Activated naive CD4-positive, alpha-beta T cell treated with anti-CD3 and anti-CD28 coated beads for 36 hours (primary cell): ENCODE measurements at regions not wholly inside any gene's neighbourhood (a gene's known extent, or its start where the extent isn't known, plus 50 kb on each side); places are given as distances from the start of the nearest gene placed in this dataset.

ENCODE experiments used
- CTCF ChIA-PET: fragments of 350-600 bp; sonication (Branson Sonifier 250); formaldehyde crosslinking; loops from one replicate; lab custom pipeline; 2021; ENCODE audit warnings: antibody characterized with exemption; lab: Charles Lee
- DNase-seq: peaks from one replicate; pipeline ENCODE4 v3.0.0-alpha.2; 2020
- H3K27ac Mint-ChIP-seq: one replicate; pipeline ENCODE4 v1.8.0; 2021; ENCODE audit warnings: mild to moderate bottlenecking, mixed read lengths
- H3K27me3 Mint-ChIP-seq: one replicate; pipeline ENCODE4 v1.8.0; 2021; ENCODE audit warnings: low read depth, mixed read lengths
- H3K36me3 Mint-ChIP-seq: one replicate; pipeline ENCODE4 v1.8.0; 2021; ENCODE audit warnings: low read depth, mixed read lengths
- H3K4me1 Mint-ChIP-seq: one replicate; pipeline ENCODE4 v1.8.0; 2021; ENCODE audit warnings: low read depth, mixed read lengths
- H3K4me3 Mint-ChIP-seq: one replicate; pipeline ENCODE4 v1.8.0; 2021; ENCODE audit warnings: mild to moderate bottlenecking, moderate library complexity, mixed read lengths
- H3K9me3 Mint-ChIP-seq: one replicate; pipeline ENCODE4 v1.8.0; 2021; ENCODE audit warnings: mixed read lengths
- intact Hi-C: fragments of 100-400 bp; cut with micrococcal nuclease; formaldehyde crosslinking; loops from one replicate; pipeline ENCODE4 v1.15.1; 2023

DNA sequence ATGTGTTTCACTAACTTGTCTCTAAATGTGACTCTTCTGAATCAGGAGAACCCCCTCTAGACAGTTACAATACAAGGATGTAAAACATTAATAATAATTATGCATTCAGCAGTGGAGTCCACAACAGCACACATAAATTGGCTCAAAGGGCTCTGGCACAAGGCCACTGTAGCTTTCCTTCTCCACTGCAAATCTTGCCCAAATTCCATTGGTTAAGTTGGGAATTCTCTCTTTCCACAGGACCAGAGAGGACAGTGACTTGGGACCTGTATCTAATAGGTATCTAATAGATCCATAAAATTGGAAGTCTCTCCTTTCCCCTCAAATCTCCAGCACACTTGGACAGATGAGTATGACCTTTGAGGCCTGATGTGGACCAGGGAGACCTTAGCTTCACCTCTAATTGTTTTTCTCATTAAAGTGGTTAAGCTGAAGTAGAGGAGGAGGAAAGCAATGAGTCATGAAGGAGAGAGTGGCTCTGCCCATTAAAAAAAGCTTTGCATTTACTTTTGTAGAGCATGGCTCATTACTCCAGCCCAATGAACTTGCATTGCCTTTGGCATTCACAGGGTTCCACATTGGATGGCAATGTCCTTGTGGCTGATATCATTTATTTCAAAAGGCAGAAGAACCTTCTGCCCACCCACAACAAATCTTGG is 72.3 kb upstream of the SH3RF1 start:
- H3K27ac Mint-ChIP-seq: no peak overlapping the region
- no peaks in the 10 kb centered on the region for H3K36me3 Mint-ChIP-seq
- no peaks in the 10 kb centered on the region for H3K9me3 Mint-ChIP-seq
- H3K4me1 Mint-ChIP-seq: no peaks in the 10 kb centered on the region
- intact Hi-C loops: no loop called here
- CTCF ChIA-PET: no interaction called here
- no peak for DNase-seq
- no peak overlapping the region for H3K4me3 Mint-ChIP-seq
- H3K27me3 Mint-ChIP-seq: peaks cover 2% of the 10 kb centered on the region

DNA sequence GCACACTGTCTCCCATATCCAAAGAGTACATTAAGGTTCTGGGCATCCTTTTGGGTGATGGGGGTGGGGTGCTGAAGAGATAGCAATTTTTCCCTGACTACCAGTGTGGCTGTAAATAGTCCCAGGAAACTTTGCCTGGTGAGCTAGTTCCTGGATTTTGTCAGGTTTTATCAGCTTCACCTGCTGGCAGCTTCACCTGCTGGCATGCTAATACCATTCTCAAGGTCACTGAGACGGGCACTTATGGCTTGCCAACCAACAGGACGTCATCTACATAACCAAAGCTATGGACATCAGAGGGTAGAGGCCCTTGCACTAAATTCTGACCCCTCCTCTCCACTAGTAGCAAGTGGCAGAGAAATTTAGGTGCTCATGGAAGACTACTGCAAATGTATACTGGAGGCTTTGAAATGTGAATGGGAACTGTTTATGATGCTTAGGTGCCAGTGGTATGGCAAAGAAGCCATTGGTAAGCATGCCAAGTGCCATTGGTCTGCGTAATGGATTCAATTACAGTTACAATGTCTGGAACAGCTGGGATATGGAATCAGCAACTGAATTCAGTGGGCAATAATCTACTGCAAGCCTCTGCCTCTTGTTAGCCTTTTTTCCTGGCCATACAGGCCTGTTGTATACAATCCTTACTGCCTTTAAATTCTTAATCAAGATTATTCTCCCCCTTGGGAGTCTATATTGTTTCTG is 71.6 kb upstream of the SH3RF1 start:
- H3K27ac Mint-ChIP-seq: no peak overlapping the region
- CTCF ChIA-PET: interaction anchor here (0.6 kb wide), 1 partner anchor 326 kb away, joined by 5 read pairs; no protein-coding TSS in a partner anchor
- no peaks in the 10 kb centered on the region for H3K4me1 Mint-ChIP-seq
- no peak overlapping the region for H3K4me3 Mint-ChIP-seq
- peaks cover 2% of the 10 kb centered on the region for H3K27me3 Mint-ChIP-seq
- DNase-seq: no peak
- no peaks in the 10 kb centered on the region for H3K9me3 Mint-ChIP-seq
- intact Hi-C loops: no loop called here
- no peaks in the 10 kb centered on the region for H3K36me3 Mint-ChIP-seq

DNA sequence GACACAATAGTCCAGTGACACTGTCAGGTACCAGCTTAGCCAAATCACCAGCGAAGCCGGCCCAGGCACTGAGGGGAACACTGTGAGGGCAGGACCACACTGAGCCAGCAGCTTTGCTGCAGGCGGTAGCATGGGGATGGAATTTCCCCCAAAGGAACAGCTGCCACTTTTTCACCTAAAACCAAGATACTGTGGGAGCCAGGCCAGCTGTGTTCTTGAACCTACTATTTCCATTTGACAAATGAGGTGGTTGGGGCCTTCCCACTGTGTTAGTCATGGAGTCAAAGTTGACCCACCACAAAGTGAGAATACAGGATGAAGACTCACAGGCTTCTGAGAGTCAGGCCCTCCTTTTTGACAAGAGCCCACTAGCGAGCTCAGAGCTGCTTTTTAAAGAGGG is 70.7 kb upstream of the SH3RF1 start:
- intact Hi-C loops: no loop called here
- H3K36me3 Mint-ChIP-seq: no peaks in the 10 kb centered on the region
- CTCF ChIA-PET: interaction anchor here (0.6 kb wide), 1 partner anchor 325 kb away, joined by 5 read pairs; no protein-coding TSS in a partner anchor
- no peaks in the 10 kb centered on the region for H3K9me3 Mint-ChIP-seq
- H3K27ac Mint-ChIP-seq: no peak overlapping the region
- no peaks in the 10 kb centered on the region for H3K4me1 Mint-ChIP-seq
- DNase-seq: no peak
- no peak overlapping the region for H3K4me3 Mint-ChIP-seq
- peaks cover 2% of the 10 kb centered on the region for H3K27me3 Mint-ChIP-seq

DNA sequence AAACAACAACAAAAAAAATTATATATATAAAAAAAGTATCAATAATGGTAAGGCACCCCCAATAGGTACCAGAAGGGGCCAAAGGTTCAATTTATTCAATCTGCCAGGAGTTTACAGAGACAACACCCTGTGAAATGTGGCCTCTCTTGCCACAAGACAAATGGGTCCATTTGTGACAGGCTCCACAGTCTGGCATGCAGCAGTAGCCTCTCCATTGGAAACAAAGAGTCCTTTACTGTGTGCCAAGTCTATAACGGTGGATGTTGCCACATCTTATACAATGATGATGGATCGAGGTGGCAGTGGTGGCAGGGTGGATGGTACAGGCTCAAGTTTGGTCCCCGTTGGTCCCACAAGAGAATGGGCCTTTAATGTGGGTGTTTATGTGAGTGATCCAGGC is 70.1 kb upstream of the SH3RF1 start:
- Mint-ChIP-seq H3K4me3 (no peak overlapping the region), H3K27me3 (peaks cover 2% of the 10 kb centered on the region), H3K36me3 (no peaks in the 10 kb centered on the region), H3K4me1 (no peaks in the 10 kb centered on the region), H3K9me3 (no peaks in the 10 kb centered on the region), H3K27ac (no peak overlapping the region)
- CTCF ChIA-PET: no interaction called here
- intact Hi-C loops: no loop called here
- DNase-seq: no peak

DNA sequence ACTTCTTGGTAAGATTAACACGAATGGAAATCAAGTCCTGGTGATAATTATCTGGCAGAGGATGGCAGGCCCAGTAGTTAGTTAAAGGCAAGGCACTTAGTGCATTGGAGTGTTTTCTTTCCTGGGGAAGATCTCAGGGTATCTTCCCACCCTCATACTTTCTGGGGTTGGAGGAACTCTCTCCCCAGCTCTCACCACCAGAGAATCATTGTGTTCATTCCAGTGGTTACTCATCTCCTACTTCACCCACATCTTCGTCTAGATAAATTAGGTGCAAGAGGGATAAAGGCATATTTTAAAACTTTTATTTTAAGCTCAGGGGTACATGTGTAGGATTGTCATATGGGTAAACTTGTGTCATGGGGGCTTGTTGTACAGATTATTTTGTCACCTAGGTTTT is 67.5 kb upstream of the SH3RF1 start:
- DNase-seq: no peak
- Mint-ChIP-seq H3K9me3 (no peaks in the 10 kb centered on the region), H3K36me3 (no peaks in the 10 kb centered on the region), H3K4me1 (no peaks in the 10 kb centered on the region), H3K27me3 (no peaks in the 10 kb centered on the region), H3K27ac (no peak overlapping the region), H3K4me3 (no peak overlapping the region)
- intact Hi-C loops: no loop called here
- CTCF ChIA-PET: interaction anchor here (1.1 kb wide), 1 partner anchor 30 kb away, joined by 3 read pairs; no protein-coding TSS in a partner anchor

DNA sequence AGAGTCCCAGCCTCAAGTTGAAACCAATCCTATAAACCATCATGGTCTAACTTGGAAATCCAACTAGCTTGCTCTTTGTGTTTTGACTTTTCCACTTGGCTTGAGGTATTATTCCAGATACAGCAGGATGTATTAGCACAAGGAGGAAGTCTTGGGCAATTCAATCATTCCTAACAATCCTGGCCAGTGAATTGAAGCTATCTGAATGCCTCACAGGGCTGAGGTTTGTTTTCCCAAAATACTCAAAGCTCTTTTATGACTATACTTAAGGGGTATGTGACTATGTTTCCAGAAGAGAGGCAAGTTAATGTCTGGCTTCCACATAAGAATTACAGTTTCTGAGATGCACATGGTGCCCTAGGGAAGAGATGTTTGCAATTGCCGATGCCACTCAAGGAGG is 66.8 kb upstream of the SH3RF1 start:
- CTCF ChIA-PET: no interaction called here
- H3K27ac Mint-ChIP-seq: no peak overlapping the region
- no peaks in the 10 kb centered on the region for H3K36me3 Mint-ChIP-seq
- no peak for DNase-seq
- no peaks in the 10 kb centered on the region for H3K9me3 Mint-ChIP-seq
- intact Hi-C loops: no loop called here
- H3K27me3 Mint-ChIP-seq: no peaks in the 10 kb centered on the region
- H3K4me1 Mint-ChIP-seq: no peaks in the 10 kb centered on the region
- no peak overlapping the region for H3K4me3 Mint-ChIP-seq

DNA sequence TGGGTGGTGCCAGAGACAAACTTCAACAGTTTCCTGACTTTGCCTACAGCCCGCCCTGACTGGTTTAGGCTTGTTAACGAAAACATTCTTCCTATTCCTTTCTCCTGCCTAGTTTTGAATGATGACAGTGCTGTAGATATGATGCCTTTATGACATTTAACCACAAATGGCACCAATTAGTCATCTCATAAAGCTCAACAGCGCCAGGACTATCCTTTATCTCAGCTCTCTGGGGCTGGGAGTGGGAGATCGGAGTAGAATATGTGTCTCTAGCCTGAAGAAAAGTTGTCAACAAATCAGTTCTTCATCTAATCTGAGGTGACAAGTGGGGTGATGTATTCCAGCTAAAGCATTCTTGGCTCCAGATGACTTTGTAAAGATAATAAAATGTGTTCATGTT is 64.6 kb upstream of the SH3RF1 start:
- Mint-ChIP-seq H3K27ac (no peak overlapping the region), H3K9me3 (no peaks in the 10 kb centered on the region), H3K36me3 (no peaks in the 10 kb centered on the region), H3K4me1 (no peaks in the 10 kb centered on the region), H3K4me3 (no peak overlapping the region), H3K27me3 (no peaks in the 10 kb centered on the region)
- intact Hi-C loops: no loop called here
- CTCF ChIA-PET: no interaction called here
- DNase-seq: no peak

DNA sequence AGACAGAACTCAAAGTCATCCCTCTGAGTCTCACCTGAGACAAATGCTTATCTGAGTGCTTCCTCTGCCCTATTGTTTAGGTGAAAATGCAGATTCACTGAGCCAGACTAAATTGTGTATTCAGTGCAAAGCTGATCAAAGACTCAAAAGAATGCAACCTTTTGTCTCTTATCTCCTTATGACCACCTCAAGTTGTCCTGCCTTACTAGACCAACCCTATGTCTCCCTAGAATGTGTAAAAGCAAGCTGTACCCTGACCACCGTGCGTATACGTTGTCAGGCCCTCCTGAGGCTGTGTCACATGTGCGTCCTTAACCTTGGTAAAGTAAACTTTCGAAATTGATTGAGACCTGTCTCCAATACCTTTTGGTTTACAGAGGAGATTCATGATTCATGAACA is 63.6 kb upstream of the SH3RF1 start:
- Mint-ChIP-seq H3K4me1 (no peaks in the 10 kb centered on the region), H3K9me3 (peaks cover 2% of the 10 kb centered on the region)
- CTCF ChIA-PET: no interaction called here

DNA sequence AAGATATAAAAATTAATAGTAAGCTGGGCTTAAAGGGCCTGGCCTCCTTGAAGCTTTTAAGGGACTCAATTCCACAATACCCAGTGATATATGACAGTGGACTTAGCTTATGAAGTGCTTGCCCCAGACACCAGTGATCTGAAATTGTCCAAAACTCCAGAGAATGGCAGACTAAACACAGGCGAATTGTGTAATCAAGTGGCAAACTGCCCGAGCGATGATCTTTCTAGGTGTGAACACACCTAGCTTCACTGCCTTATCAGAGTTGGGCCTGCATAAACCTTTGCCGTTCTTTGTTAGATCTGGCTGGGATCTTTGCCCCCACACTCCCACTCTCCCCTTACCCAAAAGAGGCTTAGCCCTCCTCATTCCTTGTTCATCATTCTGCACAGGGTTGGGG is 62.5 kb upstream of the SH3RF1 start:
- peaks cover 2% of the 10 kb centered on the region for H3K9me3 Mint-ChIP-seq
- intact Hi-C loops: no loop called here
- H3K4me1 Mint-ChIP-seq: no peaks in the 10 kb centered on the region
- no peak overlapping the region for H3K27ac Mint-ChIP-seq
- H3K4me3 Mint-ChIP-seq: no peak overlapping the region
- H3K27me3 Mint-ChIP-seq: no peaks in the 10 kb centered on the region
- CTCF ChIA-PET: no interaction called here
- DNase-seq: no peak
- no peaks in the 10 kb centered on the region for H3K36me3 Mint-ChIP-seq

More for the DNA sequence above, 63.6 kb upstream of the SH3RF1 start:
- intact Hi-C loops: no loop called here
- Mint-ChIP-seq H3K27ac (no peak overlapping the region), H3K36me3 (no peaks in the 10 kb centered on the region), H3K27me3 (no peaks in the 10 kb centered on the region), H3K4me3 (no peak overlapping the region)
- DNase-seq: no peak

DNA sequence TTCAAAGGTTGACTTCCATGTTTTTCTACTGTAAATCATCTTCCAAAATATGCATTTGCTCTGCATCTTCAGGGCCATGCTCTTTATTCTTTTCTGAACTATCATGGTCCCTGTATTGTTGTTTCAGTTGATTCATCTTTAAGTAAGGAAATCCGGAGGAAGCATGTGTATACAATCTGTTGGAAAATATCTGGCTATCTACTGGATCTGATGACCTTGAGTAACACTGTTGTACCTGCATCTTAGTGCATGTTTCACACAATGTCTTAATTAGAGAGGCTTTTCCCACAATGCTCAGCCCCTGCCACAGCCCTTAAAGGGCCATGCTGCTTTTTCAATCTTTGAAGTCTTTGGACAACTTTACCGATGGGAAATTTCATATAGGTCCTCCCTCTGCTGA is 61.8 kb upstream of the SH3RF1 start:
- Mint-ChIP-seq H3K4me3 (no peak overlapping the region), H3K36me3 (no peaks in the 10 kb centered on the region), H3K9me3 (peaks cover 2% of the 10 kb centered on the region), H3K4me1 (no peaks in the 10 kb centered on the region), H3K27me3 (no peaks in the 10 kb centered on the region), H3K27ac (no peak overlapping the region)
- intact Hi-C loops: no loop called here
- CTCF ChIA-PET: no interaction called here
- no peak for DNase-seq

DNA sequence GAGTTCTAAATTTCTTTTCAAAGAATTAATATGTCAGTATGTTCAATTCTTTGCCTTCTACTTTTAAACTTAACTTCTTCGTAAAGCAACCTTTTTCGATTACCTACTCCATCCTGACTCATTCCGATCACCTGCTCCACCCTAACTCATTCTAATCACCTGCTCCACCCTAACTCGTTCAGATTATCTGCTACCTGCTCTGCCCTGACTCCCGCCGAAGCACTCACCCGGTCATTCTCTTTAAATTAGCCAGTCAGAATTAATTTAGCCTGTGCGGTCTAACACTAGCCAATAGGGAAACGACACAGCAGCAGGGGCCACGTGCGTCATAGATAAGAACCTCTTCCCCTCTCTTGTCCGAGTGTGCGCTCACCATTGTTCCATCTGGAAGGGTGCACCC is 60.1 kb upstream of the SH3RF1 start:
- intact Hi-C loops: no loop called here
- H3K27ac Mint-ChIP-seq: no peak overlapping the region

DNA sequence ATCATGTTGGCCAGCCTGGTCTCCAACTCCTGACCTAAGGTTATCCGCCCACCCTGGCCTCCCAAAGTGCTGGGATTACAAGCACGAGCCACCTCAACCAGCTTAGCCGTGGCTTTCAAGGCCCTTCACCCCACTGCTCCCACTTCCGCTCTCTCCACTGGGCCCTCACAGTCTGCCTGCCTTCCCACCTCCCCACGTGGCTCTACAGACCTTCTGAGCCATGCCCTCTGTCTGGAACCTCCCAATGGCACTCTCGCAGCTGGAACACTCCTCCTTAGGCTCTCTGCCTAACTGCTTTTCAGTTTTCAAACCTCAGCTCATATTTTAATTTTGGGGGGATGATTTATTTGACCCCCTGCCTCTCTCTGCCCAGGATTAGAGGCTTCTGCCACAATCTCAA is 59.3 kb upstream of the SH3RF1 start:
- Mint-ChIP-seq H3K4me1 (no peaks in the 10 kb centered on the region), H3K9me3 (peaks cover 2% of the 10 kb centered on the region), H3K27me3 (no peaks in the 10 kb centered on the region), H3K4me3 (no peak overlapping the region), H3K27ac (no peak overlapping the region), H3K36me3 (no peaks in the 10 kb centered on the region)
- CTCF ChIA-PET: no interaction called here
- intact Hi-C loops: no loop called here
- DNase-seq: no peak

More for the DNA sequence above, 60.1 kb upstream of the SH3RF1 start:
- H3K9me3 Mint-ChIP-seq: peaks cover 2% of the 10 kb centered on the region
- no peak overlapping the region for H3K4me3 Mint-ChIP-seq
- CTCF ChIA-PET: interaction anchor here (0.6 kb wide), 1 partner anchor 93 kb away, joined by 3 read pairs; no protein-coding TSS in a partner anchor
- H3K4me1 Mint-ChIP-seq: no peaks in the 10 kb centered on the region
- no peaks in the 10 kb centered on the region for H3K36me3 Mint-ChIP-seq
- no peaks in the 10 kb centered on the region for H3K27me3 Mint-ChIP-seq
- no peak for DNase-seq

DNA sequence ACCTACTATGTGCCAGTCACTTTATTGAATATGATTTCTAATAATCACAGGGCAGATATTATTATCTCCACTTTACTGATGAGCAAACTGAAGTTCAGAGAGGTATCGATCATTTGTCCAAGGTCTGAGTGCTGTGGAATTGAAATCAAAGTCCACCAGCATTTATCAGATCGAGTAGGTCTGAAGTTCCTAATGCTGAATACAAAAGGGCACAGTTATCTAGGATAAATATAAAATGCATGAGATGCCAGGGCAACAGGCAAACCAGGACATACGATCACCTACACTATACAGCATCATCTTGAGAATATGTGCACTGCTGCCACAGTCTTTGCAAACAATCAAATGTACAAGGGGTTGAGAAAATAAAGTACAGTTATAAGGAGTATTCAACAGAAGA is 57.2 kb upstream of the SH3RF1 start:
- DNase-seq: no peak
- Mint-ChIP-seq H3K4me1 (no peaks in the 10 kb centered on the region), H3K27me3 (no peaks in the 10 kb centered on the region), H3K4me3 (no peak overlapping the region), H3K9me3 (peaks cover 3% of the 10 kb centered on the region), H3K27ac (no peak overlapping the region), H3K36me3 (no peaks in the 10 kb centered on the region)
- CTCF ChIA-PET: no interaction called here
- intact Hi-C loops: no loop called here
